OCI-LY1 (cell line): ENCODE measurements at regions not wholly inside any gene's neighbourhood (a gene's known extent, or its start where the extent isn't known, plus 50 kb on each side); places are given as distances from the start of the nearest gene placed in this dataset.

Experiments
- CTCF ChIP-seq: fragments of 200-600 bp; sonication (generic), shearing (Covaris generic); IDR thresholded peaks from 2 replicates; pipeline ENCODE4 v1.5.1; 2017; ENCODE audit warnings: mild to moderate bottlenecking, antibody characterized with exemption, low read length, moderate library complexity, mixed read lengths
- EZH2 ChIP-seq: fragments of 200-600 bp; sonication (generic), shearing (Covaris generic); IDR thresholded peaks from 2 replicates; pipeline ENCODE4 v1.8.0; 2017; ENCODE audit warnings: borderline replicate concordance, mixed run types, mild to moderate bottlenecking, antibody characterized with exemption, low read length, moderate library complexity, mixed read lengths

- TF ChIP-seq CTCF (no peak), EZH2 (no peak)
Measured at GRCh38 chr21:28112511-28112910, 880.2 kb downstream of the LTN1 start.
